Limb (tissue), 2 donors: ENCODE measurements at regions not wholly inside any gene's neighbourhood (a gene's known extent, or its start where the extent isn't known, plus 50 kb on each side); places are given as distances from the start of the nearest gene placed in this dataset.
A peak's percentile ranks its signal among the peaks of the same experiment; 100 is the strongest.
"Not testable (repeated sequence)": the region's sequence is repeated elsewhere in the genome, so short reads cannot be mapped to it uniquely, and the experiment has no call there.

Experiments
- DNase-seq, 2 donors: peaks; one replicate each; pipeline ENCODE4 v3.0.0-alpha.2; 2016; ENCODE audit errors: extremely low spot score in 2 of 2

DNA sequence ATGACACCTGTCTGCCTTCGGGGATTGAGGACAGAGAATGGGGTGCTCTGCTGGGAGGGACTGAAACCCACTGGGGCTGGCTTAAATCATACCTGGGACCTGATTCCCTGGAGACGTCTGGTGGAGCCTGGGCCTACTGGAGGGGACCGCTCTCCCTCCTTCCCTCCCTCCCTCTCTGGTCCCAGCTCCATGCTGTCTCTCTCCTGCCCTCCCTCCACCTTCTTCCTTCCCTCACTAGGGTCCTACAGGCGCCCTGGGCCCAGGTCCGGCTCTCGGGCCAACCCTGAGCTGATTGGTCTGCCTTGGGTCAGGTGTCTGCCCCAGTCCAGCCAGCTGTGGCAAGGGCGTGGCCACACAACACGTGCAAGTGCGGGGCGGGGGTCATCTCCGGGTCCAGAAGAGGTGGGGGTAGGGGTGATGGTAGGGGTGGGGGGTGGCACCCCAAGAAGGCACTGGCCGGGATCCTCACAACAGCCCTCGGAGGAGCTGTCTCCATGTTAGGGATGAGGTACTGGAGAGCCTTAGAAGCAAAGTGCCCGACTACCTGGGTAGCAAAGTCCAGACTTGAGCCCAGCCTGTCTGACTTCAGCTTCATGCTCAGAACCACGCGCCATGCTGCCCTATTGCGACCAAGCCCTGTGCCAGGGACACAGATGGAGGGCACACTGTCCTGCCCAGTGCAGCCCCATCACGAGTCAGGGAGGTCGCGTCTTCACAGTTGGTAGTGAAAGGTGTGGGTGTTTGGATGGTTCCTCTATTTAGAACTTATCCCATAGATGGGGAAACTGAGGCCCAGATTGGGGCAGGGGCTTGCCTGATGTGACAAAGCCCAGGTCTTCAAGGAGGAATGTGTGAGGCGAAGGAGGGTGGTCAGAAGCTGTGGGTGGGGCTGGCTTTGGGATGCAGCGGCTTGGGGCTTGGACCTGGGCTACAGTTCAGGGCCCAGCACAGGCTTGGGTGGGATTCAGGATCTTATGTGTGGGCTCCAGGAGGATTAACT is 574.1 kb downstream of the PTPRU start:
- peak in 1 of 2 donors; percentile 12 for DNase-seq

DNA sequence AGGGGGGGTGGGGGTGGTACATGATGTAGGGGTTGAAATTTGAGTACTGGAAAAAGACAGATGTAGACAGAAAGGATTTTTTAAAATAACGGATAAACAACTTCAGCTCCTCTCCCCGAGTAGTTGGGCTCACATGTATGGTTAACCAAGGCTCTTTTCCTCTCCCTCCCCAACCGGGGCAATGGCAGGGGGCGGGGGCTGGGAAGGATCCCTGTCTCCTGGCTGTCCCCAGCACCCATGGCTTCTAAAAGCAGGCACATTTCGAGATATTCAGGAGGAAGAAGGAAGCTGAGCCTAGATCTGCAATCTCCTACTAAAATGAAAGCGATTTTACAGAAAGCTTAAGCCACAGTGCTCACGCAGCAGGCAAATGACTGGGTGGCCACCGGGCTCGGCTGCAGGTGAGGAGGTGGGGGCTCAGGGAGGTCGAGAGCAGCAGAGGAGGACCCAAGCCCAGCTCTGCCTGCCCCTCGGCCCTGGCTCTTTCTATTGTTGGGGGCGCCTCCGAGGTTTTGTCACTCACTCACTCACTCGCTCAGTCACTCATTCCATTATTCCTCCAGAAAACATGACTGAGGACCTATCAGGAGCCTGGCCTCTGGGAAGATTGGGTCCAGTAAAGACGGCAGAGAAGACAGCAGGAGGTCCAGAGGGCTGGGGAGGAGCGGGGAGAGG is 573.3 kb downstream of the PTPRU start:
- DNase-seq, result peak in 1 of 2 donors; percentile 15

DNA sequence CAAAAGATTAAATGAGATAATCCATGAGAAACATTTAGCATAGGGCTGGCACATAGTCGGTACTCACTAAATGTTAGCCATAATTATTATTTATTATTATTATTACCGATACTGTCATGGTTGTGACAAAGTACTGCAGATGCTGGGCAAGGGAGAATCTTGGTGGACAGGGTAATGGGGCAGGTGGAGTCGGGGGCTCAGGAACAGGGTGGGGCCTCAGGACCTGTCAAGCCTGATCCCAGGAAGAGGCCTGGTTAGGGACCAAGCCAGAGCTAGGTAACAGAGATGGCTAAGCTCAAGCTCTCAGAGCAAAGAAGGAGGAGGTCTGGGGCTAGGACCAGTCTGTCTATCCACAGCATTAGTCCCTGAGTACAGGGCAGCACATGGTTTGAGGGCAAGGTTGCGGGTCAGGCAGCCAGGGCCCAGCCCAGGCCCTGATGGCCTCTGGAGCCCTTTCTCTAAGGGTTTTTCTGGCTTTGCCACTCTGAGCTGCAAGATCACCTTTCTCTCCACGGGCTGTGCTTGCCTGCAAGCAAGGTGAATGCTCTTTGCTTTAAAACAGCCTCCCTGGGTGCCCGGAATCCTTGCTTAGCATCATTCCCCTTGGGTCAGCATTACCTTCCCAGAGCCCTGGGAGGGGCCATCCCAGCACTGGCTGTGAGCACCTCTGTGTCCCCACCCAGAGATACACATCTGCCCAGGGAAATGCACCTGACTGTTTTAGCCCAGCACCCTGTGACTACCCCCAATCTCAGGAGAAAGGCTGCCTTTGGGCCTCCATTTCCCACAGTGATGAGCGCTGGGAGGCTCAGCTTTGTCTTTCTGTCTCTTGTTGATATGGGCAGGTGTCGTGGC is 572.0 kb downstream of the PTPRU start:
- peak in 1 of 2 donors; percentile 6 for DNase-seq

DNA sequence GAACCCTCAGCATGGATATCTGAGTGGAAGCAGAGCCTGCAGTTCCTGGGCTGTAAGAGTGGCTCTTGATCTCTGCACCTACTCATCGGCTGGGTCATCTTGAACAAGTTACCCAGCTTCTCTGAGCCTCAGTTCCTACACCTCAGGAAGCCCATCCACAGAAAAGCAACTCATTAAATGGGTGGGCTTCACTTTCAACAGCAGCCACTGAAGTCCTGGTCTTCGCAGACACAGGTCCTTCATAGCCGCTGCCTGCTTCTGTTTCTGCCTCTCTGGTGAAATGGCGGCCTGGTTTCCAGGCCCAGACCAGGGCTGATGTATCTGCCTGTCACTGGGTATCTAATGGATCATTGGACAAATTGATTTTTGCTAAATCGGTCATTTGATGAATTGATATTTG is 571.4 kb downstream of the PTPRU start:
- DNase-seq, result peak in 1 of 2 donors; percentile 6

DNA sequence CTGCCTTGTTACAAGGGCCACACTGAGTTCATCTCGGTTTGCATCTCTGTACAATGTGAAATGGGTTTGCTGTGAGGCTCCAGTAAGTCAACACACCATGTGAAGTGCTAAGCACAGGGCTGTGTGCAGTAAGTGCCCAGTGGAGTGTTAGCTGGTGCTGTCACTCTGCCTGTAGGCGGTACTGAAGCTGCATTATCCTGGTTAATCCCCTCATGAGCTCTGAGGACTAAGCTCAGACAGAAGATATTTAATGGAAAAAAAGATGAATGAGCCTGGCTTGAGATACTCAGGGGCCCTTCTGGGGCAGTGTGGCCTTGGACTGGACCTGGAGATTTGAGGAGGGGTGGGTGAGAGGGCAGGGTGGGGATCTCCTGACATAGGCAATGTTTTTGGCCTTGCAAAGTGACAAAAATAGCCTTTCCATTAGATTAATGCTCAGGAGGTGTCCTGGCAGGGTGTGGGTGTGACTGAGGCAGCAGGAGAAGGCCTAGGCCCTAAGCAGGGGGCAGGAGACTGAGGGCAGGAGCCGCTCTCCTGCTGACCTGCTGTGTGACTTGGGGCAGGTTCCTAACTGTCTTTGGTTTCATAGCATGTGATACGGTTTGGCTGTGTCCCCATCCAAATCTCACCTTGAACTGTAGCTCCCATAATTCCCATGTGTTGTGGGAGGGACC is 570.5 kb downstream of the PTPRU start:
- DNase-seq, result peak in 1 of 2 donors; percentile 6

DNA sequence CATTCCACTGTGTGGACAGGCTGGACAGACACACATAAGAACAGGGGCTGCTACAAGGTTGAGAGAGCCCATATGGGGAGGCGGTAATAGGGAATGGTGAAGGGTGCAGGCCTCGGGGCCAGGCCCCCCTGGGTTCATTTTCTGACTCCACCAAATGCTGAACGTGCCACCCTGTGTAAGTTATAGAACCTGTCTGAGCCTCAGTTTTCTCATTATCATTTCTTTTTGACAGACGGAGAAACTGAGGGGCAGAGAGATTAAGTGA is 569.5 kb downstream of the PTPRU start:
- peak in 1 of 2 donors; percentile 2 for DNase-seq

DNA sequence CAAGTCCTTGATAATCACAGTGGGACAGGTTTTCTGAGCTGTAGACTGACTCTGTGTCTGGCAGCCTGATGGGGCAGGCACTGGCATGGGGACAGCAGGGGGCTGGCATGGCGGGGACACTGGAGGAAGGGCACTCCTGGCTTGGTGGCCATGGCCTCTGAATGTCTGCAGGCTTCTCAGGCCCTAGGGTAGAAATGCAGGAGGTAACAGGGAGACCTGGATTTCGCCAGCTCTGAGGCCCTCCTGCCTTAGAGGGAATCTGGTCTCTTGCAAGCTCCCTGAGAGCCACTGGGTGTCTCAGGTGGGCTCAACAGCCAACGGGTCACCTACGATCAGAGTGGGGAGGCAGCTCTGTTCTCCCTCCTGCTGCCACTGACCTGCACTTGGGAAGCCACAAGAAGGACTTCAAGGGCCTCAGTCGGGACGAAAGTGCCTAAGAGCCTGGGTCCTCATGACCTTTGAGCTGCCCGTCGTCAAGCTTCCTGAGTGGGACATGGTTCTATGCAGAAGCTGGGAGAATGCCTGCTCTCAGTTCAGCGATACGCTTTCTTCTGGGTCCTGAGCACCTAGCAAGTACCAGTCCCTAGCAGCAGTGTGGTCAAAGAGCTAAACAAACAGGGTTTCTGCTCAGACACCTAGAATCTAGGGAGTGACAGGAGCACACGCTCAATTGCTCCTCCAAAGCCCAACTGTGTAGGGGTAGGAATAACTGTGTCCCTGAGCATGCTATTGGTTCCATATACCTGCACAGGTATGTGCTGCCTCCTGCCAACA is 569.0 kb downstream of the PTPRU start:
- DNase-seq, result peak in 1 of 2 donors; percentile 18

DNA sequence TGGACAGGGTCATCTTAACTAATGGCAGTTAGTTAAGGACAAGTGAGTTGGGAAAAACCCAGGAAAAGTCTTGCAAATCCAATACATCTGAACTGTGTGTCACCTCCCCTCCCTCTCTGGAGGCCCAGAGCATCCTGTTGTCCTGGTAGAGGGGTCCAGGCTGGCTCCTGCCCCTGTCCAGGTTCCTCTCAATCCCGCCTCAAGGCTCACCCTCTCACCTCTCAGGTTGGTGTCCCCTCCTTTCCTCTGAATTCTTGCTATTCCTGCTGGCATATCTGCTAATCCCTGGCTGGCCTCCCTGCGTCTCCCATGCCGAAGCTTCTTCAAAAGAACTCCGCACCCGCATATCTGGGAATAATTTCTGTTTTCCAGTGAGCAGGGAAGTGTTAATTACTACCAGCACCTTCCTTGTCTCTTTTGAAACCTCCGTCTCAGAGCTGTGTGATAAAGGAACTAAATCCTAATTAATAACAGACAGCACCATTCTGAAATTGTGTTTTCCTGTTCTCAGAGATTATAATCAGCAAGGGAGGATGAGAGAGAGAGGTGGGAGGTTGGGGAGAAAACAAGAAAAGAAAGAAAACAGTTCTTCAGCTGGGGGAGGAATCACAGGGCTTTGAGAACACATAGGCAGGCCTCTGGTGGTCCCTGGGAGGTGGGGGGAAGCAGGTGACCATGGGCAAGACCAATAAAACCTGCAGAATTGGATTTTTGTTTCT is 568.0 kb downstream of the PTPRU start:
- peak in 1 of 2 donors; percentile 6 for DNase-seq

DNA sequence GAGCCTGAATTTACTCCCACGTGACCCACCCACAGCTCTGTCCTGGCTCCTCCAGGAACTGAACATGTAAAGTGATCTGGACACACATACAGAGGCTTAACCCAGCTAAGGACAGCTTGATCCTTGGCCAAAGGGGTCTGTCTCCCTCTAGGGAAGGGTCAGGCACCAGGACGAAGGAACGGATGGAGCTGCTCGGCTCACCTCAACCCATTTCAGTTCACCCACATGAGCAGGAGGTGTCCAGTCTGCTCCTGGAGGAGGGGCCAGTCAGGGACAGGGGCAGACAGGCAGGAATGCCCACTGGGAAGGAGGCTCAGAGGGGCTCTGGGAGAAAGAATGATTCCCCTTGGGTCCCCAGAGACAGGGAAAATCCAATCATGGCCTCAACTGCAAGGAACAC is 567.2 kb downstream of the PTPRU start:
- DNase-seq, result no peak

DNA sequence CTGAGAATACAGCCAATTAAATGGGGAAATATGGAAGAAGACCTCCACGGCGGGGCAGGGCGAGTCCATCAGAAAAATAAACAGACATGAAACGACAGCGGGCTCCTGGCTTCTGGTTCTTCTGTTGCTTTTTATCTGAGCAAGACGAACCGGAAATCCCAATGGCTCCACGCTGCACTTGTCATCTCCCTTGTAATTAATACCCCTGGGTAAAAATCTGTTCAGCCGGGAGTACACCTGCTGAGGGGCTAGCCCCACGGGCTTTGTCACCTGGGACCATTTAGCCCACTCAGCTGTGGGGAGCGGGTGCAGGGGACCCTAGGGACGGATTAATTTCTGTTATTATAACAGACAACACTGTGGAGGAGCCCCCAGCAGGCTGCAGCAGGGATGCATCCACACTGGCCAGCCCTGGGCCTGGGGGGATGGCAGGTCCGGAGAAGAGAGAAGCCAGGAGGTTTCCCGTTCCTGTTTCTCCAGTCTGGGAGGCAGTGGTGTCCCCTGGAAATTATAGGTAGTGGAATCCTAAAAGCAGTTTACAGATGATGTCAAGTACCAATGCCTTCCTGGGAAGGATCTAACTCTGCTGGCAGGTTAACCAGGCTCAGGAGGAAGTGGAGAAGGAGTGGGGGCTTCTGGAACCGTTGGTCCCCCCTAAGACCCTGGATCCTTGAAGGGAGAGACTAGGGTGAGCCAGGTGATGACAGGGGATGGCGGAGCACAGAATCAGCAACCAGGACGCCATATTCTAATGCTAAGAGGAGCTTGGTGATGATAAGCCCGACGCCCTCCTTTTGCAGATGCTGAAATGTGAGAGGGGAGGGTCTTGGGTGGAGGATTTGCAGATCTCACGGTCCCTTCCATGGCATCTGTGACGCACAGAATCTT is 566.1 kb downstream of the PTPRU start:
- peak in 1 of 2 donors; percentile 9 for DNase-seq

DNA sequence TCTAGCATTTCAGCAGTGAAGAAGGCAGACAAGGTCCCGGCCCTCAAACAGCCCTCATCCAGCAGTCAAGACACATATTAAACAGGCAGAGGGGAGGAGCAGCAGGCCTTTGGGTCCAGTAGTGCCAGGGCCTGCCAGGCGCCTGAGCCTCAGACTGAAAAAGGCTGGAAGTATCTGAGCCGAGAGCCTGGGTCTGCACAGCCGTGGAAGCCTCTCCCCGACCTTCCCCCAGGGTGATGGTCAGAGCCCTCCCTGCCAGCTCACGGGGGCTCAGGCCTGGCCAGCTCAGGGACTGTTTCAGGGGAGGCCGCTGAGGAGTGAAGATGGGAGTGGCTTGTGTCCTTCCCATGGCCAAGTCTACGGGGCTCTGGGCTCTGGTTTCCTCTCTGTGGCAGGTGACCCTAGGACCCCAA is 565.2 kb downstream of the PTPRU start:
- DNase-seq, result no peak

DNA sequence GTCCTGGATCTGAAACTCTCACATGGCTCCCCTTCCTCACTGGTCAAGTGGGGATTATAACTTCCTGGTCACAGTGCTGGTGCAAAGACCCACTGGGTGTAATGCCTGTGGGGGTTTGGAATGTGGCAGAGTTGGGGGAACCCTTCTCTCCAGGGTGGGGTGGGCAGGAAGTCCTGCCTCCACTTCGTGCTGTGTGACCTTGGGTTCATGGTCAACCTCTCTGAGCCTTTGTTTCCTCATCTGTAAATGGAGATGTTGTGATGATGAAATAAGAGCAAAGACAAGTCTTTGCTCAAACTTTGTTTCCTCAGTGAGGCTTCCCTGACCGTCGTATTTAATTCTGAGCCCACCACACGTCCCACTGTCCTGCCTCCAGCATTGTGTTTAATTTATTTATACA is 564.7 kb downstream of the PTPRU start:
- DNase-seq, result no peak

DNA sequence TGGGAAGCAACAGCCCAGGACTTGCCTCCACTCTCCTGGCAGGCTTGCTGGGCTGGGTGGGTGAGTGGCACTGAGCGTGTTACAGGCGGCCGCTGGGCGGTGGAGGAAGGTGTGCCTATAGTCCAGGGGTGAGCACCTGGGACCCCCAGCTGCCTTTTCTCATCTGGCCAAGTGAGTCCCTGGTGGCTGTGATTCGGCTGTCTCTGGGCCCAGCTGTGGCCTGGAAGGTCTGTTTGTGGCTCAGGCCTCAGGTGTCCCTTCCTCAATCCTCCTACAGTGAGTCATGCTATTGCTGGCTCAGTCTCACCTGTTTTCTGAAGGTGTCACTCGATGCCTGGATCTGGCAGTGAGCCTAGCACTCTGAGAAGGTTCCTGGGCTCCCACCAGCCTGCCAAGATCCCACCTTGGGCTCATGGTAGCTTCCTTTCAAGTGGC is 564.2 kb downstream of the PTPRU start:
- no peak for DNase-seq

DNA sequence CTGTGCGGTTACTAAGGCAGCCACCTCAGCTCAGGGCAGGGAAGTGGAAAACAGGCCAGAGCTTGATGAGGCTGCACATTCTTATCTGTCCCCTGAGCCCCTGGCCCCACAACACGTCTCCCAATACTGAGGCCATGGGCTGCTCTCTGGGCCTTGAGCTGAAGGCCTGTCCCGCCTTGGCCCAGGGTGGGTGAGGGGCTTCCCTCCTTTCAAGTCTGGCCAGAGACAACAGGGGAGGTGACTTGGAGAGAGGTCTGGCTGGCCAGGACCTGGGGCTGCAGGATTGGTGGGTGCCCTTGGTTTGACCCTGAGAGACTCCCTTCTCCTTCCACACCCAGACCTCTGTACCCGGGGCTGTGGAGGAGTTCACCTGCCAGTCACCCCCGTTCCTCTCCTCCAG is 563.8 kb downstream of the PTPRU start:
- no peak for DNase-seq

DNA sequence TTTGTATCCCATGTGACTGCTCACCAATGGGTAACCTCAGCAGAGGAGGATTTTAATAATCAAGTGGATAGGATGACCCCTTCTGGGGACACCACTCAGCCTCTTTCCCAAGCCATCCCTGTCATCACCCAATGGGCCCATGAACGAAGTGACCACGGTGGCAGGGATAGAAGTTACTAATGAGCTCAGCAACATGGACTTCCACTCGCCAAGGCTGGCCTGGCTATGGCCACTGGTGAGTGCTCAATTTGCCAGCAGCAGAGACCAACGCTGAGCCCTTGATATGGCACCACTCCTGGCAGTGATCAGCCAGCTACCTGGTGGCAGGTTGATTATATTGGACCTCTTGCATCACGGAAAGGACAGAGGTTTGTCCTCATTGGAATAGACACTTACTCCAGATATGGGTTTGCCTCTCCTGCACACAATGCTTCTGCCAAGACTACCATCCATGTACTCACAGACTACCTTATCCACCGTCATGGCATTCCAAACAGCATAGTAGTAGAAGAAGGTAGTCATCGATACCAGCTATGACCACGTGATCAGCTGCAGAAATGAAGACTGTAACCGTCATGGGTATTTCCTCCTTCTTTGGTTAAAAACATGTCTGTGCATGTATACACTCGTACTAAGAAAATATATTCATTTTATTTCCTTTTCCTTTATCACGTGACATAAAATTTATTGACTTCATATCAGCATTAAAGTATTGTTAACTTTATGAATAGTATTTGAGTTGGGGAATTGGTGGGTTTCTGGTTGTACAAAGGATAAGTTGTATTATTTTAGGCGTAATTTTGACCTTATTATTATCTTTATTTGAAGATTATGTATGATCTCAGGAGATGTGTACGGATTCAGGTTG is 562.6 kb downstream of the PTPRU start:
- no peak for DNase-seq

DNA sequence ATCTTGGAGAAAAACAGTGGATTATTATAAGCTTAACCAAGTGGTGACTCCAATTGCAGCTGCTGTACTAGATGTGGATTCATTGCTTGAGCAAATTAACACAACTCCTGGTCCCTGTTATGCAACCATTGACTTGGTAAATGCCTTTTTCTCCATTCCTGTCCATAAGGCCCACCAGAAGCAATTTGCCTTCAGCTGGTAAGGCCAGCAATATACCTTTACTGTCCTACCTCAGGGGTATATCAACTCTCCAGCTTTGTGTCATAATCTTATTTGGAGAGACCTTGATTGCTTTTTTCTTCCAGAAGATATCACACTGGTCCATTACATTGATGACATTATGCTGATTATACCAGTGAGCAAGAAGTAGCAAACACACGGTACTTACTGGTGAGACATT is 560.8 kb downstream of the PTPRU start:
- not testable (repeated sequence) for DNase-seq

DNA sequence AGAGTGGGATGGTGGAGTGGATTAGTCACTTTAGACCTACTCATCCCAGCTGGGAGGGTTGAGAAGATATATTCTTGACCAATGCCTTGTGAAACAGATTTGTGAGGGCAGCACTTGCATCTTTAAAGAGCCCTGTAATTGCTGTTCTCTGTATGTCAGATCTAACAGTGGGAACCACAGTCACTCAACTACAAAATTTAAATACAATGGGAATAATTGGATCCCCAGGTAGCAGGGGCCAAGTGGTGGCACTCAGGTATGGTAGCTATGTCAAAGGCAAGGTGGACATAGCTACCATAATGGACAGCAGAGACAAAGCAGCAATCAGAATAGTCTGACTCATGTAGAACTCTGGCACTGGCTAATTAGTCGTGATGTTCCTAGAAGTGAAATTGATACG is 559.6 kb downstream of the PTPRU start:
- not testable (repeated sequence) for DNase-seq
